ENCODE measurements at regions not wholly inside any gene's neighbourhood (a gene's known extent, or its start where the extent isn't known, plus 50 kb on each side); places are given as distances from the start of the nearest gene placed in this dataset.

GRCh38 chr7:22657479-22657878, 69.5 kb upstream of the IL6 start:
- no peak for DNase-seq (ENCODE audit: low spot score)

DNA sequence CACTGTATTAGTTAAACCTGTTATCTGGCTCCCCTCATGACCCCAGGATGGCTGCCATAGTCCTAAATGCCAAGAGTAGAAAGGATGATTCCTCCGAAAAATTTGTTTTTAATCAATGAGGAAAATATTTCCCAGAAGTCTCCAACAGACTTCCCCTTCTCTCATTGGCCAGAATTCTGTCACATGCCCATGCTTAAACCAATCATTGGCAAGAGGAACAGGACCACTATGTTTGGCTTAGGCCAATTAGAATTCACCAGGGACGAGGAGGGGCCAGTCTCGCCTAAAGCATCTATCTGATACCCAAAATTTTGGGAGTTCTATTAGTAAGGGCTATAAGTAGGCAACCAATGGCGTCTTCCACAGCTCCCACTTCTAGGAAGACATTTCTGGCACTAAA, 71.2 kb upstream of the IL6 start:
- DNase-seq (ENCODE audit: low spot score): no peak

- no peak for DNase-seq (ENCODE audit: low spot score)
Measured at GRCh38 chr7:22654831-22655230, 72.2 kb upstream of the IL6 start.

- no peak for DNase-seq (ENCODE audit: low spot score)
Measured at GRCh38 chr7:22653951-22654350, 73.0 kb upstream of the IL6 start.

DNA sequence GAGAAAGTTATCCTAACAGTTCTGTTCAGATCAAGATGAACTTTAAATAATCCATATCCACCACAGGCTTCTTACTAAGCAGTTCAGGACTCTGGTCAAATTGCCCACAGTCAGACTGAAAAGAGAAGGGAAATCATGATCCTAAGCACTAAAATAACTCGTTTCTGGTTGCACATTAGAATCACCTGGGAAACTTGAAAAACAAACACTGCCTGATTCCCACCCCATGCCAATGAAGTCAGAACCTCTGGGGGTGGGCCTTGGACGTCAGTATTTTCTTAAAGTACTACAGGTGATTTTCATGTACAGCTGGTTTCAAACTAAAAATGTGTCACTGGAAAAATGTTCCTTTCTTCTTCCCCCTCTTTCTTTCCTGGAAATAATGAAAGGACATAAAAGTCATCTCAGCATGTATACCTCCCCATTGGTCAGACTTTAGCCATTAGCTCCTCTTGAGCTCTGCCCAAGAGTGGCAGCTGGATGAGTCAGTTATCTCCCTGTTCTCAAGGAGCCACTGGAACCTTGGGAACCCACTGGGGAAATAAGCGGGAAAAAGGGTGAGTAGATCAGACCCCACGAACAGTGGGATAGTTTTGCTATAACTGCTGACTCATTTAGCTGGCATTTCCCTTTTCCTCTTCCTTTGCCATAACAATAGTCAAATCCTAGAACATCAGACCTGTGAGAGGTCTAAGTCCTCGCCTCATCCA, 75.3 kb upstream of the IL6 start:
- no peak for DNase-seq (ENCODE audit: low spot score)

GRCh38 chr7:22651036-22651435, 76.0 kb upstream of the IL6 start:
- no peak for DNase-seq (ENCODE audit: low spot score)

GRCh38 chr7:22649686-22650085, 77.3 kb upstream of the IL6 start:
- DNase-seq (ENCODE audit: low spot score): no peak

- no peak for DNase-seq (ENCODE audit: low spot score)
Measured at GRCh38 chr7:22647451-22648257, 79.3 kb upstream of the IL6 start.

DNA sequence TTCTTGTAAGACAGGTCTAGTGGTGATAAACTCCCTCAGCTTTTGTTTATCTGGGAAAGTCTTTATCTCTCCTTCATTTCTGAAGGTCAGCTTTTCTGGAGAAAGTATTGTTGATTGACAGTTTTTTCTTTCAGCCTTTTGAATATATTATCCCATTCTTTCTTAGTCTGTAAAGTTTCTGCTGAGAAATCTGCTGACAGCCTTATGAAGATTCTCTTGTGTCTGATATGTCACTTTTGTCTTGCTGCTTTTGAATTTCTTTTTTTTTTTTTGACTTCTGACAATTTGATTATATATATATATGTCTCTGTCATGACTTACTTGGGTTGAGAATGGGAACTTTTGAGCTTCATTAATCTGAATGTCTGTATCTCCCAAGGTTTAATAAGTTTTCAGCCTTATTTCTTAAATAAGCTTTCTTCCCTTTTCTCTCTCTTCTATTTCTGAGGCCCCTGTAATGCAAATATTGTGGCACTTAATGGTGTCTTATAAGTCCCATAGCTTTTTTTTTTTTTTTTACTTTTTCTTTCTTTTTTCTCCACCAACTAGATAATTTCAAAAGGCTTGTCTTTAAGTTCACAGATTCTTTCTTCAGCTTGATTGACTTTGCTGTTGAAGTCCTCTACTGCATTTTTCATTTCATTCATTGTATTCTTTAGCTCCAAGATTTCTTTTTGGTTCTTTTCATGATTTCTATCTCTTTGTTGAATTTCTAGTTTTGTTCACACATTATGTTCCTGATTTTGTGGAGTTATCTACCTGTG, 81.4 kb upstream of the IL6 start:
- no peak for DNase-seq (ENCODE audit: low spot score)

DNA sequence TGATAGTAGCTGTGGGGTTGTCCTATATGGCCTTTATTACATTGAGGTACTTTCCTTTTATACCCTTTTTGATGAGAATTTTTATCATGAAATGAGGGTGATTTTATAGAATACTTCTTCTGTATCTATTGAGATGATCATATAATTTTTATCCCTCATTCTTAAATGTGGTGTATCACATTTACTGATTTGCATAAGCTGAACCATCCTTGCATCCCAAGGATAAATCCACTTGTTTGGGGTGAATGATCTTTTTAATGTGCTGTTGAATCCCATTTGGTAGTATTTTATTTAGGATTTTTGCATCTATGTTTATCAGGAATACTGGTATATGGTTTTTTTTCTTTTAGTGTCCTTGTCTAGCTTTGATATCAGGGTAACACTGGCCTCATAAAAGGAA, 84.5 kb upstream of the IL6 start:
- no peak for DNase-seq (ENCODE audit: low spot score)

- DNase-seq (ENCODE audit: low spot score): no peak
Measured at GRCh38 chr7:22640269-22640668, 86.7 kb upstream of the IL6 start.

GRCh38 chr7:22639396-22639795, 87.6 kb upstream of the IL6 start:
- no peak for DNase-seq (ENCODE audit: low spot score)

DNA sequence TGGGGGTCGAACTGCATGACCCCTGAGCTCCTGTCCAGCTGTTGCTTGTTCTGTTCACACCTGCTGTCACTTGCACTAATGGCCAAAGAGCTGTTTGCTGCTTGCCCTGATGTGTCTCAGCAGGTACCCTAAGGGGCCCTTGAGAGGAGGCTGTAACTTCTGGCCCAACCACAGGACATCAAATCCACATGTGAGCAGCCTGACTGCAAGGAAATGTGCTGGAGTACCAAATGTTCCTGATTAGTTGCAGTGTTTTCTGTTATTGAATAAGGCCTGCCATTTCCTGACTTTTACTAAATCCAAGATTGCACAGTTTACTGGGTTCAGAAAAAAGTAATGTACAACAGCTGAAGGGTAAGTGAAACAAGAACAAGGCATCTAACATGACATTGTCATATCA, 91.7 kb upstream of the IL6 start:
- DNase-seq (ENCODE audit: low spot score): no peak

- no peak for DNase-seq (ENCODE audit: low spot score)
Measured at GRCh38 chr7:22633954-22634474, 93.0 kb upstream of the IL6 start.

DNA sequence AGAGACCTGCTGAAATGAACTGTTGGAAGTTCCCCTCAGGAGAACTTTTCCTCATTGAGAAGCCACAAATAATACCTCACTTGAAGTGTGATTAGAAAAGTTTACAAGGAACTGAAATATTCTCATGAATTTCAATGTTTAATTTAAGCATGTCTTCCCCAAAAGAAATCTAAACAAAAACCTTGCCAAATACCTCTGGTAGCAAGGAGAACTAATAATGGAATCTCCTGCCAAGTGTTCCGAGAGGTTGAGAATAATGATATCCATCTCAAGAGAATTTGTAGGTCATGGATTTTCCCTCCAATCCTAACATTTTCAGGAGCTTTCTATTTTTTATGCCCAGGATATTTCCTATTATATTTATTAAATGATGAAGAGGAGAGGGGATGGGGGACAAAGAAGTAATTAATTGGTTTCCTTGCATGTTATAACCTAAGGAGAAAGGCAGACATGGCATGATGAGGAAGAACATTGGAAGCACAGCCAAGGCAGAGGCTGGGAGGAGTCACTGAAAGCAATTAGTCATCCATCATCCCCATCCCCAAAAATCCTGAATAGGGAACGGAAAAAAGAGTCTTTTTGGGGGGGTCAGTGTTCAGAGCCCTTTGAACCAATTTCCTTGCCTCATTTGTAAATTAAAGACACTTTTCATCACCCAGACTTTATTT, 93.6 kb upstream of the IL6 start:
- DNase-seq (ENCODE audit: low spot score): no peak

- no peak for DNase-seq (ENCODE audit: low spot score)
Measured at GRCh38 chr7:22632674-22633073, 94.3 kb upstream of the IL6 start.

DNA sequence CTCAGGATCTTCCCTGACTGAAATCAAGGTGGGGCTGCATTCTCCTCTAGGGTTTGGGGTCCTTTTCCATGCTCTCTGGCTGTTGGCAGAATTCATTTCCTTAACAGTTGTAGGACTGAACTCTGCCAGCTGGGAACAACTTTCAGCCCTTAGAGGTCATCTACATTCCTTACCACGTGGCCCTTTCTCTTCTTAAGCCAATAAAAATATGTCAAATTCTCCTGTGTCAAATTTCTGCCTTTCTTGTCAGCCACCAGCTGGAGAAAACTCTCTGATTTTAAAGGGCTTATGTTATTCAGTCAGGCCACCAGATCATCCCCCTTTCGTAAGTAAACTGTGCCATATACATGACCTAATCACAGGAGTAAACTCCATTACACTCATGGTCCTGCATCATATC, 95.3 kb upstream of the IL6 start:
- no peak for DNase-seq (ENCODE audit: low spot score)

DNA sequence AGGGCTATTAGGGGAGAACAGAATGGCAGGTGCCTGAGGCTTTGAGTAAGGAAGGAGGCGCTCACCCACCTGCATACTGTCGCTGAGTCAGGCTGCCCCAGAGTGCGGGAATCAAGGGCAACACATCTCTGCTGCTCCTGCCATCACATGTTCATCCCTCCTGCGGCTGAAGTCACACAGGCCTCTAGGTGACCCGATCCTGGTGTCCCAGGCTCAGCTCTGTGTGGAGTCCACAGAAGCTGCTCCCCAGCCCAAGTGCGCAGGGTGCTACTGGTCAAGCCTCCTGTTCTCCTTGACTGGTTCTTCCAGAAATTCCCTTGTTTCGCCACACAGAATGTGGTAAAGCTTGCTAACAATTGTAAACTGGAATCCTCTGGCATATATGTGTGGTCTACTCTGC, 96.9 kb upstream of the IL6 start:
- DNase-seq (ENCODE audit: low spot score): no peak

GRCh38 chr7:22629056-22629455, 97.9 kb upstream of the IL6 start:
- no peak for DNase-seq (ENCODE audit: low spot score)

- DNase-seq (ENCODE audit: low spot score): no peak
Measured at GRCh38 chr7:22628112-22628511, 98.9 kb upstream of the IL6 start.

GRCh38 chr7:22627136-22627535, 99.9 kb upstream of the IL6 start:
- DNase-seq (ENCODE audit: low spot score): no peak

DNA sequence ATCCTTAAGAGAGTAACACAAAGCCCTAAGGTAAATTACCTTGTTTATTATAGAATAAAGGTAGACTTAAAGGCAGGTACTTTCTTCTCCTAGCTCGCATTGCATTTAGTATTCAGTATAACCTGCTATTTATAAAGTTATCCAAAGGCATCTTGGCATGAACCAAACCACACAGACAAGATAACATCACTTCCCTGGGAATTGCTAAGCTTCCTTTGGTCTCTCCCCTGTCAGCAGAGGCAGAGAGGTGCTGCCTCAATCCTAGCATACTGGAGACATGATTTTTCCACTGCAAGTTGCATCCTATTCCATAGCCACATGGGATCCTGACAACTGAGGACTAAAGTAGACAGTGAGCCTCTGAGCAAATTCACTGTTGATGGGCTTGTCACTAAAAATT, 101.7 kb upstream of the IL6 start:
- no peak for DNase-seq (ENCODE audit: low spot score)

Data from D341Med (cell line).